ENCODE measurements at regions not wholly inside any gene's neighbourhood (a gene's known extent, or its start where the extent isn't known, plus 50 kb on each side); places are given as distances from the start of the nearest gene placed in this dataset.
A peak's percentile ranks its signal among the peaks of the same experiment; 100 is the strongest.
"Not testable (repeated sequence)": the region's sequence is repeated elsewhere in the genome, so short reads cannot be mapped to it uniquely, and the experiment has no call there.

GRCh38 chr4:3631544-3632266, 99.5 kb upstream of the LRPAP1 start:
- not testable (repeated sequence) for DNase-seq

- no peak for DNase-seq
Measured at GRCh38 chr4:3630598-3631543, 98.6 kb upstream of the LRPAP1 start.

GRCh38 chr4:3630136-3630597, 97.9 kb upstream of the LRPAP1 start:
- no peak for DNase-seq

- DNase-seq: no peak
Measured at GRCh38 chr4:3629665-3630064, 97.4 kb upstream of the LRPAP1 start.

- DNase-seq: not testable (repeated sequence)
Measured at GRCh38 chr4:3629176-3629575, 97.0 kb upstream of the LRPAP1 start.

- no peak for DNase-seq
Measured at GRCh38 chr4:3628868-3629175, 96.6 kb upstream of the LRPAP1 start.

GRCh38 chr4:3627967-3628867, 96.0 kb upstream of the LRPAP1 start:
- peak; percentile 66 for DNase-seq

- not testable (repeated sequence) for DNase-seq
Measured at GRCh38 chr4:3627456-3627855, 95.2 kb upstream of the LRPAP1 start.

- DNase-seq: not testable (repeated sequence)
Measured at GRCh38 chr4:3626131-3626884, 94.1 kb upstream of the LRPAP1 start.

- not testable (repeated sequence) for DNase-seq
Measured at GRCh38 chr4:3625286-3625875, 93.2 kb upstream of the LRPAP1 start.

- DNase-seq: not testable (repeated sequence)
Measured at GRCh38 chr4:3623809-3624329, 91.6 kb upstream of the LRPAP1 start.

GRCh38 chr4:3623106-3623505, 90.9 kb upstream of the LRPAP1 start:
- DNase-seq: no peak

- not testable (repeated sequence) for DNase-seq
Measured at GRCh38 chr4:3620365-3620764, 88.1 kb upstream of the LRPAP1 start.

GRCh38 chr4:3619698-3620097, 87.5 kb upstream of the LRPAP1 start:
- not testable (repeated sequence) for DNase-seq

GRCh38 chr4:3618341-3618740, 86.1 kb upstream of the LRPAP1 start:
- DNase-seq: not testable (repeated sequence)

- DNase-seq: no peak
Measured at GRCh38 chr4:3615386-3616286, 83.4 kb upstream of the LRPAP1 start.

- no peak for DNase-seq
Measured at GRCh38 chr4:3614731-3614980, 82.4 kb upstream of the LRPAP1 start.

- peak; percentile 79 for DNase-seq
Measured at GRCh38 chr4:3613967-3614730, 81.9 kb upstream of the LRPAP1 start.

GRCh38 chr4:3612934-3613333, 80.7 kb upstream of the LRPAP1 start:
- DNase-seq: no peak

GRCh38 chr4:3612281-3612680, 80.1 kb upstream of the LRPAP1 start:
- DNase-seq: no peak
